ENCODE measurements at regions not wholly inside any gene's neighbourhood (a gene's known extent, or its start where the extent isn't known, plus 50 kb on each side); places are given as distances from the start of the nearest gene placed in this dataset.
"Not testable (repeated sequence)": the region's sequence is repeated elsewhere in the genome, so short reads cannot be mapped to it uniquely, and the experiment has no call there.

DNA sequence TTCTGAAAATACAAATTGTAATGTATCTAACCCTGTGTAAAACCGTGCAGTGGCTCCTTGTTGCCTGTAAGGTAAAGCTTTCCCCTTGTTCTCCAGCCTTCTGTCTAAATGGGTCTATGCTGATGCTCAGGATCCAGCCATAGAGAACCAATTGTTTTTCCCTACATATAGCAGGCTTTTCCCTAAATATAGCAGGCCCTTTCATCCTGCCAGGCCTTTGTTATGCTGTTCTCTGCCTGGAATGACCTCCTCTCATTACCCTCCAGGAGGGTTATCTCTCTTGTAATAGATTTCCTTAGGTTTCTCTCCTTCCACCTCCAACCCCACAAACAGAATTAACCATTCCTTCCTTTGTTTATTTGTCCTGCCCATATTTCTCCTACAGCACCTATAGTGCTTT is 106.5 kb upstream of the NBPF19 start:
- in situ Hi-C loops (cut with HindIII; ENCODE audit: low sequenced_read_pairs); DNase-seq (ENCODE audit: low read depth); H3K4me3 ChIP-seq (ENCODE audit: low read depth, low read length): not testable (repeated sequence)

DNA sequence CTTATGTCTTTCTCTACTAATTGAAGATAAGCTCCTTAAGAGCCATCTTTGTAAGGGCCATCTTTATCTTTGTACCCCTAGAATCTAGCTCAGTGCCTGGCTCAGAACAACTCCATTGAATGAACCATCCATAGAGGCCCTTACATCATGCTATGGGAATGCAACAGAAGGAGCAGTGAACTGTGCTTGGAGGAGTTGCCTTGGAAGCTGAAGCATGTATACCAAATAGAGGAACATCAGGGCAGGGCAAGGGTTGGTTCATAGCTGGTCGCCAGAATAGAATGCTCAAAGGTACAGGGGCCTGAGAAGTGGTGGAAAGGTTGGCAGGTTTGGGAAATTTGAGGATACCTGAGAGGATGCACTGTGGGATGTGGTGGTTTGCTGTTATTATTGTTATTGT is 105.8 kb upstream of the NBPF19 start:
- DNase-seq (ENCODE audit: low read depth); H3K4me3 ChIP-seq (ENCODE audit: low read depth, low read length); in situ Hi-C loops (cut with HindIII; ENCODE audit: low sequenced_read_pairs): not testable (repeated sequence)

DNA sequence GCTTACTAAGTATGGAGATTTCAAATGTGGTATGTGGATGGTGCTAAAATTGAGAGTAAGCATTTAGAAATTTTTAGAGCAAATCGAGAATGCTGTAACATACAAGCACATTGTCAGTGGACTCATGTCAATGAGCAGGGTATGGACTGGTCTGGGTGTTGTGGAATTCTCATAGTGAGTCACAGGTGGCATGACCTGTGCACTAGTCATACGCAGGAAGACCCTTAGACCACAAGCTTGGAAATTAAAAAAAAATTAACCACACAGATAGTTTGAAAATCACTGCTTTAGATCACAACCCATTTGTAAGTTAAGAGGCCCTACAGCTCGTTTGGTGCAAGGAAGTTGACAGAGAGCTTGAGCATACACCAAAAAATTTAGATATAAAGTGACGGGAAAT is 102.9 kb upstream of the NBPF19 start:
- DNase-seq (ENCODE audit: low read depth); in situ Hi-C loops (cut with HindIII; ENCODE audit: low sequenced_read_pairs); H3K4me3 ChIP-seq (ENCODE audit: low read depth, low read length): not testable (repeated sequence)

DNA sequence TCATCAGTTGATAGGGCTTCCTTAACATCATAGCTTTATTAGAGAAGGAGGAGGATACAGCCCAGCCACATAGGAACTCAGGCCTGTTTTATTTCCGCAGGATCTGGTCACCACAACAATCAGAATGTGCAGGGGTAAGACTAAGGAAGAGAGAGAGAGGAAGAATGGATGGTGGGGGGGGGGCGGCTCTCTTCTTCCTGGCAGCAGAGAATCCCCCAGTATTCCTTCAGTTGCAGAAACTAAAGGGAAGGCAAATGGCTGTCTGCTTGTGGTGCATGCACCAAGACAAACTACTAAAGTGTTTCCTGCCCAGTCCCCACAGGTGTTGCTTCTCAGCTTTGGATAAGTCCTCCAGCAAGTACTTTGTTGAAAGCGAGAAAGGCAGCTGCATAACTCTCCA is 96.4 kb upstream of the NBPF19 start:
- DNase-seq (ENCODE audit: low read depth); H3K4me3 ChIP-seq (ENCODE audit: low read depth, low read length); in situ Hi-C loops (cut with HindIII; ENCODE audit: low sequenced_read_pairs): not testable (repeated sequence)

DNA sequence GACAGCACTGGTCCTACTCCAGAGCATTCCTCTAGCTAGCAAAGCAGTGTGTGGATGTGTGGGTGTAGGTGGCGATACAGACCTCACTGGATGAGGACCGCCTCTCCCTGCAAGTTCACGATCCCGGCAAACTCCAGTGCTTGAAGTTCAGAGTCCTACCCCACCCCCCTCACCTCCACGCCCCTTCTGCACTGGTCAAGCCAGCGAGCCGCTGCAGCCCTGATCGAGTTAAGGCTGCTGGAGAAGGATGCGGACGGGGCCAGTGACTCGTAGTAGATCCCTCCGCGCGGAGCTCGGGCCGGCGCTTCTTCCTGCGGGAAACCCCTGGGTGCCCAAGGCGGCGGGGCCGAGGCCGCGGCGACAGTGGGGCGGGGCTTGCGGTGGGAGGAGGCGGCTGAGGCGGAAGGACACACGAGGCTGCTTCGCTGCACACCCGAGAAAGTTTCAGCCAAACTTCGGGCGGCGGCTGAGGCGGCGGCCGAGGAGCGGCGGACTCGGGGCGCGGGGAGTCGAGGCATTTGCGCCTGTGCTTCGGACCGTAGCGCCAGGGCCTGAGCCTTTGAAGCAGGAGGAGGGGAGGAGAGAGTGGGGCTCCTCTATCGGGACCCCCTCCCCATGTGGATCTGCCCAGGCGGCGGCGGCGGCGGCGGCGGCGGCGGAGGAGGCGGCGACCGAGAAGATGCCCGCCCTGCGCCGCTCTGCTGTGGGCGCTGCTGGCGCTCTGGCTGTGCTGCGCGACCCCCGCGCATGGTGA is 84.5 kb upstream of the NBPF19 start:
- DNase-seq (ENCODE audit: low read depth); in situ Hi-C loops (cut with HindIII; ENCODE audit: low sequenced_read_pairs): not testable (repeated sequence)
- peak overlapping the region; percentile 37 for H3K4me3 ChIP-seq (ENCODE audit: low read depth, low read length)

DNA sequence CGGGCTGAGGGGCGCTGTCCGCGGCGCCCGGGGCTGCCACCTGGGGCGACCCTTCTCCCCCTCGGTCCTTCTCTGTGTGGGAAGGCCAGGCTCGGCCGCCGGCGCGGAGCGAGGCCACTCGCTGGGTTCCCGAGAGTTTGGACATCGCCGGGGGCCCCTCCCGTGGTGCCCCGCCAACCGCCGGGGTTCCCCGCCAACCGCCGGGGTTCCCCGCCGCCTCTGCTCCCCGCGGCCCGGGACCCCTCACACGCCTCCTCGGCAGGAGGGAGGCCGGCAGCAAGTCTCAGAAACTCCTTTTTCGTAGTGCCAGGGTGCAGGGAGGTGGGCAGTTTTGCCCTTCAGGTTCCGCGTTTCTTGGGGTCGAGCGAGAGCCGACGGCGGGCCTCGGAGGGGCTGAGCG is 83.9 kb upstream of the NBPF19 start:
- H3K4me3 ChIP-seq (ENCODE audit: low read depth, low read length), result peak overlapping the region; percentile 37
- in situ Hi-C loops (cut with HindIII; ENCODE audit: low sequenced_read_pairs); DNase-seq (ENCODE audit: low read depth): not testable (repeated sequence)

DNA sequence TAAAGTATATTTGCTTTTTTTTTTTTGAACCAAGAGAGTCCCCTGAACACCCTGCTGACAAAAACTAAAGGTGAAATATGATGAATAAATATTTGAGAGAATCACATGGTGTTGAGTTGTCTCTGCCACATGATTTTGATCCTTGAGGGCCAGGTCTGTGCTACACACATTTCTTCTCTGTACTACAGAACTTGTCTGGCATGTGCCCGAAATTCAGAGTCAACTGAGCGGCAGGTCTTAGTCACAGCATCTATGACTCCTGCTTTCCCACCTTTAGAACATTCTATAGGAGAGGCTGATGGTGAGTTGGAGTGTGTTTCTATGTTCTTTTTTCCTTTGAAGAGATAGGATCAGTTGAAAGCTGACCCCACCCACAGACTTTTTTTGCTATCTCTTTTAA is 79.0 kb upstream of the NBPF19 start:
- H3K4me3 ChIP-seq (ENCODE audit: low read depth, low read length); DNase-seq (ENCODE audit: low read depth); in situ Hi-C loops (cut with HindIII; ENCODE audit: low sequenced_read_pairs): not testable (repeated sequence)

DNA sequence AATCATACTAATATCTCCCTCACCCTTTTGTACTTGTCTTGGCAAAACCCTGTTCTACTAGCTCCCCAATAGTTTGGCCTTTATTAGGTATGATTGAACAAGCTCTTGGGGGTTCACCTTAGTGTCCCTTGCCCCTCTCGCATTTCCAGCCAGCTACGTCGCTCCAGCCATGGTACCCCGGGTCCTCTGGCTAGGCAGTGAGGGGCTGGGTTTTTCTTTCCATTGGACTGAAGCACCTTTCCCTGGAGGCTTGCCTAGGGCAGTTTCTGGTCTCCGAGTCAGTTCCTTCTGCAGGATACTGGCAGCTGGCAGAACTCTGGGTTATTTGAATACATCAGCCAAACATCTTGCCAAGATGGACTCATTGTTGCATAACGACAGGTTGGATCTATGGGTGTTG is 76.3 kb upstream of the NBPF19 start:
- H3K4me3 ChIP-seq (ENCODE audit: low read depth, low read length); DNase-seq (ENCODE audit: low read depth); in situ Hi-C loops (cut with HindIII; ENCODE audit: low sequenced_read_pairs): not testable (repeated sequence)

DNA sequence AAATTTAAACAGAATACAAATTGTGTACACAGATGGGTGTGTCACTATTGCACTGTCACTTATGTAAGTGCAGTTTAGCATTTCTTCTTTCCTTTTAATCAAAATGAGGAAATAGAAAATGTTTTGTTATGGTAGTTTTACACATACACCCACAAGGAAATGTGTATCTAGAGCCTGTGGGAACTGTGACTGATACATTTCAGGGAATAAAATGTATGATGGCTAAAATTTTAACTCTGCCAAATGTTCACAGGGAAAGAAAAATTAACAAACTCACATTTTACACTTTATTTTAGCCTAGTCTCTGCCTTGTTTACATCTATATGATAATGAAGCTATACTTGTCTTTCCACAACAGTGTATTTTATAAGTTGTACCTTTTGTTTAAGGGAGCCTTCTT is 66.4 kb upstream of the NBPF19 start:
- DNase-seq (ENCODE audit: low read depth); H3K4me3 ChIP-seq (ENCODE audit: low read depth, low read length); in situ Hi-C loops (cut with HindIII; ENCODE audit: low sequenced_read_pairs): not testable (repeated sequence)

DNA sequence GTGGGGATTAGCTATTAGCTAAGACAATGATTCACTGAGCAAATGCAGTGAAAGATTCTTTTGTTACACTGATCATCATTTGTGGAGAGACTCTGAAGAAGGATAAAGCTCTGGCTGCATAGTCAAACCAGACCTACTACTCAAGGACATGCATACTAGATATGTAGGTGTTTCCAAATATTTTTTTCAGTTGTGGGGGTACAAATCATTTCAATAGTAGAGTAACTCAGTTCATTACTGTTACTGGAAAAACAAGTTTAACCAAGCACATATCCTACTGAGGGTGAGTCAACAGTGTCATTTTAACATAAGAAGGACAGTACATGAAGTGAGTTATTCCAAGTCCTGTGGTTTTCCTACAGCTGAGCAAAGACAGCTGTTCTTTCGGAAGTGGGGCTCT is 59.5 kb upstream of the NBPF19 start:
- DNase-seq (ENCODE audit: low read depth); H3K4me3 ChIP-seq (ENCODE audit: low read depth, low read length); in situ Hi-C loops (cut with HindIII; ENCODE audit: low sequenced_read_pairs): not testable (repeated sequence)

DNA sequence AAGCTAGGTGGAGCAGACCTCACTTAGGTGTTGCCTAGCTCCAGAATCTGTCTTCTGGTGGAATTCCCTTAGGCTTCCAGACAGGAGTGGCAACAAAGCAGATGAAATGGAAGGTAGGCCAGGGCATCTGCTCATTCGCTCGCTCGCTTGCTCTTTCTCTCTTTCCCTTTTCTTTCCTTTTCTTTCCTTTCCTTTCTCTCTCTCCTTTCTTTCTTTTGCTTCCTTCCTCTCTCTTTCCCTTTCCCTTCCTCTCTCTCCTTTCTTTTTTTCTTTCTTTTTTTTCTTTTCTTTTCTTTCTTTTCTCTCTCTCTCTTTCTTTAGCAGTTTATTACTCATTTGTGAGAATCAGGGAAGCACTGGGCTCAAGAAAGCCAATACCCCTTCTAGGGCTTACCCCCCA is 56.1 kb upstream of the NBPF19 start:
- in situ Hi-C loops (cut with HindIII; ENCODE audit: low sequenced_read_pairs); DNase-seq (ENCODE audit: low read depth); H3K4me3 ChIP-seq (ENCODE audit: low read depth, low read length): not testable (repeated sequence)

DNA sequence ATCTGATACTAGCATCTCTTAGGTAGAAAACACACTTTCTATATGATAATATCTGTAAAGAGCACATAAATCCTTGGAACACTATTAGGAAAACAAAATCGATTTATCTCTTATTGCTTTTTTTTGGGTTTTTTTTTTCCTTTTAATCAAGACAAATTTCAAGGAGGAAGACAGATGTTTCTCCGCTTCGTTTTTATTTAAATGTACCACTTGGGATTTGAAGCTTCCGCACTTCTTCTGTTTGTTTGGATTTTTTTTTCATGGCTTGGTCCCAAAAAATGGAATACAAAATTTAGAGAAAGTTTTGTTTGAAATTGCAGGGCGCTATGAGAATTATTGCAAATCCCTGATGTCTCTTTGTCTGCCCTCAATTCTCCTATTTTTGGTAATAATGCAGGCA is 51.7 kb upstream of the NBPF19 start:
- H3K4me3 ChIP-seq (ENCODE audit: low read depth, low read length); DNase-seq (ENCODE audit: low read depth); in situ Hi-C loops (cut with HindIII; ENCODE audit: low sequenced_read_pairs): not testable (repeated sequence)
